ENCODE measurements at regions not wholly inside any gene's neighbourhood (a gene's known extent, or its start where the extent isn't known, plus 50 kb on each side); places are given as distances from the start of the nearest gene placed in this dataset.

- no peak overlapping the region for H3K27ac ChIP-seq
- intact Hi-C loops (cut with DNase I) = no loop called here
- TF ChIP-seq CTCF (IDR thresholded peaks at IDR 0.05) = no peak
- H3K9me3 ChIP-seq = no peaks in the 10 kb centered on the region
- no peak for ATAC-seq
- no peaks in the 10 kb centered on the region for H3K27me3 ChIP-seq
- no peak overlapping the region for H3K4me3 ChIP-seq
- DNase-seq = no peak
- no peaks in the 10 kb centered on the region for H3K36me3 ChIP-seq
- no peaks in the 10 kb centered on the region for H3K4me1 ChIP-seq
Measured at GRCh38 chr21:27265492-27265891, 298.6 kb upstream of the ADAMTS5 start.

DNA sequence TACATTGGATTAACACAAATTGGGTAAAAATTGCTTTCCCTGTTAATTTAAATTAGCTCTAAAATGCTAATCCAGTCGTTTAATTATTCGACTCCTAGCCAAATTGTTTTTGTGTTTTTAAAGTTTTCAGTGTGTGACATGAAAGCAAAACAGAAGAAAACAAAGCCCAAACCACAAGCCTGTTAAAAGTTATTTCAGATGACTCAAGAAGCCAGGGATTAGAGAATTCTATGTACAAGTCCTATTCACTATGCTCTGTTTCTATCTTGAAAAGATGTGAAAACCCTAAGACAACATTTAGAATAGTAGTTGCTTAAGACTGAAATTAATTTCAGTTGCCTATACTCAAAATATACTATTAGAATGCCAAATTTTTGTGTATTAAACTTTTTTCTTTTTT is 294.8 kb upstream of the ADAMTS5 start:
- H3K4me1 ChIP-seq = no peaks in the 10 kb centered on the region
- no peaks in the 10 kb centered on the region for H3K9me3 ChIP-seq
- no peak for ATAC-seq
- intact Hi-C loops (cut with DNase I) = no loop called here
- no peaks in the 10 kb centered on the region for H3K36me3 ChIP-seq
- no peaks in the 10 kb centered on the region for H3K27me3 ChIP-seq
- no peak for TF ChIP-seq CTCF (IDR thresholded peaks at IDR 0.05)
- no peak overlapping the region for H3K4me3 ChIP-seq
- no peak for DNase-seq
- H3K27ac ChIP-seq = no peak overlapping the region

DNA sequence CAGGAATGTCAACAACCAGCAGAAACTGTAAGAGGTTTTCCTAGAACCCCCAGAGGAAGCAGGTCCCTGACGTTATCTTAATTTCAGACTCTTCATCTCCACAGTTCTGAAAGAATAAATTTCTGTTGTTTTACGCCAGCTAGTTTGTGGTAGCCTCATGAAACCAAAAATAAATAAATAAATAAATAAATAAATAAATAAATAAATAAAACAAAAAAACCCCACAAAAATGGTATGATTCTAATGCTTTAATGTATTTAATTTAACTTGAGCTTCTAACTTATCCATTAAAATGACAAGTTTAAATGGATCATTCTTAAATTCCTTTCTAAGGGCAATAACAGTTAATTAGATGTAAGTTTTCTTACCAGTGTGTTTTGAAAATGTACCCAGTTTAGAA is 293.8 kb upstream of the ADAMTS5 start:
- no peak for TF ChIP-seq CTCF (IDR thresholded peaks at IDR 0.05)
- H3K4me1 ChIP-seq = no peaks in the 10 kb centered on the region
- H3K36me3 ChIP-seq = no peaks in the 10 kb centered on the region
- intact Hi-C loops (cut with DNase I) = no loop called here
- no peaks in the 10 kb centered on the region for H3K27me3 ChIP-seq
- H3K9me3 ChIP-seq = no peaks in the 10 kb centered on the region
- no peak overlapping the region for H3K4me3 ChIP-seq
- ATAC-seq = no peak
- H3K27ac ChIP-seq = no peak overlapping the region
- no peak for DNase-seq

- Histone ChIP-seq H3K9me3 (no peaks in the 10 kb centered on the region), H3K4me1 (no peaks in the 10 kb centered on the region), H3K4me3 (no peak overlapping the region), H3K27ac (no peak overlapping the region), H3K27me3 (no peaks in the 10 kb centered on the region), H3K36me3 (no peaks in the 10 kb centered on the region)
- ATAC-seq = no peak
- no peak for TF ChIP-seq CTCF (IDR thresholded peaks at IDR 0.05)
- intact Hi-C loops (cut with DNase I) = no loop called here
- no peak for DNase-seq
Measured at GRCh38 chr21:27258742-27259448, 292.0 kb upstream of the ADAMTS5 start.

DNA sequence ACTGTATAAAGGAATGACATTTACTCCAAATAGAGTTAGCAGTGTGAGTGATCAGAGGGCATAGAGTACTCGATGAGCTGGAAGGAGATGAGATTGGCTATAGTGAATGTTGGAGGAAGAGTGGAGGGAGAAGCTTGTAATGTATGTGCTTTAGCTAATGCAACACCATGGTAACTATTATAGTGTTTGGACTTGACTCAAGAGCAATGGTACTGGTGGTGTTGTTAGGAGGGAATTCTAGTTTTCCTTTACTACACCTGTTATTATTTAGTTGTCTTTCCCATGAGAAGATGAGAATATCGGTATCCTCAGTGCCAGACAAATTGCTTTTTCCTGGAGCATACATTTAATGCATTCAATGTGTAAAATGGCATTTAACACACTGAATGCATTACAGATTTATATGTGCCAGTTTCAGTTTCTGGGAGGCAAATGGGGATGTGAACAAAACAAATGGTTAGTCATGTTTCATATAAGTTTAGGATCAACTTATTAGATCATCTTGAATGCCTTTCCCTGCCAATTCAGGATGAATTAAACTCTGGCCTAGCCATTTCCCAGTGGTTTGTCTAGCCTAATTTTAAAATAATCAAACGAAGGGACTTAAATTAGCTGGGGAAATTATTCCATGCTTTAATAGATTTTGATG is 291.1 kb upstream of the ADAMTS5 start:
- intact Hi-C loops (cut with DNase I) = no loop called here
- Histone ChIP-seq H3K27ac (no peak overlapping the region), H3K9me3 (no peaks in the 10 kb centered on the region), H3K36me3 (no peaks in the 10 kb centered on the region), H3K27me3 (no peaks in the 10 kb centered on the region), H3K4me3 (no peak overlapping the region), H3K4me1 (no peaks in the 10 kb centered on the region)
- TF ChIP-seq CTCF (IDR thresholded peaks at IDR 0.05) = no peak
- ATAC-seq = no peak
- DNase-seq = no peak

All from left lung (tissue), 4 donors.